IMR-90 (cell line): ENCODE measurements at regions not wholly inside any gene's neighbourhood (a gene's known extent, or its start where the extent isn't known, plus 50 kb on each side); places are given as distances from the start of the nearest gene placed in this dataset.
A peak's percentile ranks its signal among the peaks of the same experiment; 100 is the strongest.

Experiments
- BHLHE40 ChIP-seq: fragments of 150-350 bp; IDR thresholded peaks from 2 replicates; pipeline ENCODE4 v1.6.1; 2016; ENCODE audit warnings: mild to moderate bottlenecking, low read depth, low read length
- CEBPB ChIP-seq: IDR thresholded peaks from 2 replicates; pipeline ENCODE4 v1.6.1; 2012; ENCODE audit warnings: low read depth, low read length, improper control_type of control experiment
- FOS ChIP-seq: fragments of 150-350 bp; IDR thresholded peaks from 2 replicates; pipeline ENCODE4 v1.6.1; 2016; ENCODE audit warnings: low read depth, low read length
- MAFK ChIP-seq: IDR thresholded peaks from 2 replicates; pipeline ENCODE4 v1.6.1; 2012; ENCODE audit warnings: low read depth, low read length, improper control_type of control experiment
- MXI1 ChIP-seq: IDR thresholded peaks from 2 replicates; pipeline ENCODE4 v1.6.1; 2012; ENCODE audit warnings: low read depth, mild to moderate bottlenecking, low read length, moderate library complexity, borderline replicate concordance
- NFE2L2 ChIP-seq: fragments of 150-350 bp; IDR thresholded peaks from 2 replicates; pipeline ENCODE4 v1.6.1; 2016; ENCODE audit warnings: low read depth, mild to moderate bottlenecking, low read length
- POLR2A ChIP-seq: IDR thresholded peaks from 2 replicates; pipeline ENCODE4 v1.6.1; 2012; ENCODE audit warnings: mild to moderate bottlenecking, low read depth, low read length
- RAD21 ChIP-seq: IDR thresholded peaks from 2 replicates; pipeline ENCODE4 v1.6.1; 2012; ENCODE audit warnings: low read length, improper control_type of control experiment
- RCOR1 ChIP-seq: IDR thresholded peaks from 2 replicates; pipeline ENCODE4 v1.6.1; 2012; ENCODE audit warnings: mild to moderate bottlenecking, low read length, improper control_type of control experiment; ENCODE audit not compliant: insufficient replicate concordance
- SMC3 ChIP-seq: fragments of 150-350 bp; IDR thresholded peaks from 2 replicates; pipeline ENCODE4 v1.6.1; 2016; ENCODE audit warnings: low read depth, mild to moderate bottlenecking, antibody characterized with exemption, low read length, moderate library complexity
- TF ChIP-seq, protein P1 (sequence below): conservative IDR thresholded peaks from 2 replicates; pipeline ENCODE4 v1.5.1; 2012; ENCODE audit warnings: mild to moderate bottlenecking, low read depth, low read length, improper control_type of control experiment
- TF ChIP-seq, protein P2 (sequence below): fragments of 150-350 bp; IDR thresholded peaks from 2 replicates; pipeline ENCODE4 v1.6.1; 2017; ENCODE audit warnings: mild to moderate bottlenecking, antibody characterized with exemption, low read length, low read depth

DNA sequence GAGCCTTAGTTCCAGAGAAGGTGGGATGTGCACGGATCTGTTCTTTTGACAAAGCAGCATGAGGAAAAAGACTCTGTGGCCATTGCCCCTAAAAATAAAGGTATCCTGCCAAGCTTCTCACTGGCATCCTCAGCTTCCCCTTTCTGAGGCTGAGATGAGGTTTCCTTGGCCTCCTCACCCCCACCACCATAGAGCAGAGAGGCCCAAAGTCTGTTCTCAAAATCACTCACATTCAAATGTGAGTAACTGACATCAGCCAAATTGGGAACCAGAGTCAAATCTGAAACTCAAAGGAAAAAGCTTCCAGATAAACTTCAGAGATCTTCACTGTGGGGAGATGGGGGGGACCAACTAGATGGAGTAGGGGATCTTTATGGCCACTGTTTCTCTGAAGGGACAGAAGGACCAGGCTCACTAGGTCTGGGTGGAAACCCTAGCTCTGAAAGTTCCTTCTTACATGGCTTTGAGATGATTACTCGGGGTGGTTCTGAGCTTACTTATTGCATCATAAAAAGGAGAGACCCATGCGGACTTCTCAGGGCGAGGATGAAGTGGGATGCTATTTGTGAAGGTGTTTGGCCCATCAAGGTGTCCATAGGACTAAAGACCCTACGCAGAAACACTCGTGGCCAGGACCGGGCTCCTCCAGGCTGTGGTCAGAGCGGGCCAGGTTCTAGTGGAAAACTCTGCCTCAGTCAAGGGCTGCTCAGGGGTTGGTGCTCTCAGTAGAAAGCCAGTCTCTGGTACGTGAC is 61.5 kb upstream of the MEF2A start:
- TF ChIP-seq, protein P1, sequence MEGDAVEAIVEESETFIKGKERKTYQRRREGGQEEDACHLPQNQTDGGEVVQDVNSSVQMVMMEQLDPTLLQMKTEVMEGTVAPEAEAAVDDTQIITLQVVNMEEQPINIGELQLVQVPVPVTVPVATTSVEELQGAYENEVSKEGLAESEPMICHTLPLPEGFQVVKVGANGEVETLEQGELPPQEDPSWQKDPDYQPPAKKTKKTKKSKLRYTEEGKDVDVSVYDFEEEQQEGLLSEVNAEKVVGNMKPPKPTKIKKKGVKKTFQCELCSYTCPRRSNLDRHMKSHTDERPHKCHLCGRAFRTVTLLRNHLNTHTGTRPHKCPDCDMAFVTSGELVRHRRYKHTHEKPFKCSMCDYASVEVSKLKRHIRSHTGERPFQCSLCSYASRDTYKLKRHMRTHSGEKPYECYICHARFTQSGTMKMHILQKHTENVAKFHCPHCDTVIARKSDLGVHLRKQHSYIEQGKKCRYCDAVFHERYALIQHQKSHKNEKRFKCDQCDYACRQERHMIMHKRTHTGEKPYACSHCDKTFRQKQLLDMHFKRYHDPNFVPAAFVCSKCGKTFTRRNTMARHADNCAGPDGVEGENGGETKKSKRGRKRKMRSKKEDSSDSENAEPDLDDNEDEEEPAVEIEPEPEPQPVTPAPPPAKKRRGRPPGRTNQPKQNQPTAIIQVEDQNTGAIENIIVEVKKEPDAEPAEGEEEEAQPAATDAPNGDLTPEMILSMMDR: no peak
- TF ChIP-seq POLR2A (no peak), MAFK (no peak), MXI1 (no peak), RAD21 (no peak), CEBPB (peak; percentile 58), BHLHE40 (no peak), RCOR1 (no peak), FOS (no peak), SMC3 (no peak), NFE2L2 (no peak)
- TF ChIP-seq, protein P2, sequence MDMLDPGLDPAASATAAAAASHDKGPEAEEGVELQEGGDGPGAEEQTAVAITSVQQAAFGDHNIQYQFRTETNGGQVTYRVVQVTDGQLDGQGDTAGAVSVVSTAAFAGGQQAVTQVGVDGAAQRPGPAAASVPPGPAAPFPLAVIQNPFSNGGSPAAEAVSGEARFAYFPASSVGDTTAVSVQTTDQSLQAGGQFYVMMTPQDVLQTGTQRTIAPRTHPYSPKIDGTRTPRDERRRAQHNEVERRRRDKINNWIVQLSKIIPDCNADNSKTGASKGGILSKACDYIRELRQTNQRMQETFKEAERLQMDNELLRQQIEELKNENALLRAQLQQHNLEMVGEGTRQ: no peak
